GM21737 (cell line): ENCODE measurements at regions not wholly inside any gene's neighbourhood (a gene's known extent, or its start where the extent isn't known, plus 50 kb on each side); places are given as distances from the start of the nearest gene placed in this dataset.
A peak's percentile ranks its signal among the peaks of the same experiment; 100 is the strongest.

ENCODE experiments used
- ATAC-seq: cut with Tn5 transposase; IDR thresholded peaks from one replicate; pipeline ENCODE4 v1.9.1; 2021; ENCODE audit warnings: mild to moderate bottlenecking, moderate library complexity; ENCODE audit not compliant: unreplicated experiment

- ATAC-seq: no peak
Observed at GRCh38 chr2:183984871-183985270, 613.5 kb upstream of the ZNF804A start.

GRCh38 chr2:183991968-183992367 lies 606.4 kb upstream of the ZNF804A start:
- ATAC-seq: no peak

GRCh38 chr2:183993052-183993451 lies 605.3 kb upstream of the ZNF804A start:
- ATAC-seq: peak; percentile 55

GRCh38 chr2:183995632-183996031 lies 602.7 kb upstream of the ZNF804A start:
- no peak for ATAC-seq

GRCh38 chr2:183996825-183997793 lies 601.2 kb upstream of the ZNF804A start:
- no peak for ATAC-seq

GRCh38 chr2:183998041-183998796 lies 600.1 kb upstream of the ZNF804A start:
- ATAC-seq: peak; percentile 96

GRCh38 chr2:183998797-183999190 lies 599.5 kb upstream of the ZNF804A start:
- ATAC-seq: peak; percentile 36

- ATAC-seq: peak; percentile 83
Observed at GRCh38 chr2:184004289-184004947, 593.9 kb upstream of the ZNF804A start.

- peak; percentile 31 for ATAC-seq
Observed at GRCh38 chr2:184004948-184005672, 593.2 kb upstream of the ZNF804A start.

GRCh38 chr2:184006998-184007397 lies 591.3 kb upstream of the ZNF804A start:
- ATAC-seq: no peak

- no peak for ATAC-seq
Observed at GRCh38 chr2:184026961-184027360, 571.4 kb upstream of the ZNF804A start.

GRCh38 chr2:184030245-184030644 lies 568.1 kb upstream of the ZNF804A start:
- no peak for ATAC-seq

GRCh38 chr2:184030989-184031388 lies 567.3 kb upstream of the ZNF804A start:
- ATAC-seq: no peak

GRCh38 chr2:184031402-184032147 lies 566.8 kb upstream of the ZNF804A start:
- no peak for ATAC-seq

GRCh38 chr2:184032983-184033382 lies 565.3 kb upstream of the ZNF804A start:
- no peak for ATAC-seq

- ATAC-seq: no peak
Observed at GRCh38 chr2:184037273-184037672, 561.1 kb upstream of the ZNF804A start.

GRCh38 chr2:184039493-184039892 lies 558.8 kb upstream of the ZNF804A start:
- no peak for ATAC-seq

GRCh38 chr2:184040230-184040629 lies 558.1 kb upstream of the ZNF804A start:
- ATAC-seq: no peak

GRCh38 chr2:184041077-184041476 lies 557.3 kb upstream of the ZNF804A start:
- no peak for ATAC-seq

- ATAC-seq: no peak
Observed at GRCh38 chr2:184041777-184042176, 556.6 kb upstream of the ZNF804A start.
